ENCODE measurements at regions not wholly inside any gene's neighbourhood (a gene's known extent, or its start where the extent isn't known, plus 50 kb on each side); places are given as distances from the start of the nearest gene placed in this dataset.

GRCh38 chr12:20237091-20237490 is 131.2 kb upstream of the PDE3A start:
- no peak for DNase-seq
- Histone ChIP-seq H3K27me3 (ENCODE audit: control insufficient read depth, insufficient read depth, low read length) (no peaks in the 10 kb centered on the region), H3K4me3 (ENCODE audit: insufficient read depth, low read depth, low read length) (no peak overlapping the region), H3K36me3 (replicated peaks; ENCODE audit: control insufficient read depth, insufficient read depth, low read length) (no peaks in the 10 kb centered on the region)

DNA sequence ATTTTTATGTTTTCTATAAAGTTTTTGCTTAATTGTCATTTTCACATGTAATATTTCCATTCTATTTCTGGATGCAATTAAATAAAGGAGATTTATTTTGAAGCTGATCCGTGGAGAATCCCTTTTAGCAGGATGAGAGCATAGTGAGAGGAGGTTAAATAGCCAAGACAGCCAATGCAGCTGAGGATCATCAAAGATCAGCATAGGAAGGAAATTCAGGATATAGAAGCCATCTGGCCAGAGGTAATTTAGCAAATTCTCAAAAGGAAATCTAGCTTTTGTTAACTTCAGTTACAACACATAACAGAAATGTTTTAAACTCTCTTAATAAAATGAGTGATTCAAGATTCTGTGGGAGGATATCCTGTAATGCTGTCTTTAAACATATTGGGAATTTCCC is 122.8 kb upstream of the PDE3A start:
- Histone ChIP-seq H3K4me3 (ENCODE audit: insufficient read depth, low read depth, low read length) (no peak overlapping the region), H3K36me3 (replicated peaks; ENCODE audit: control insufficient read depth, insufficient read depth, low read length) (no peaks in the 10 kb centered on the region), H3K27me3 (ENCODE audit: control insufficient read depth, insufficient read depth, low read length) (no peaks in the 10 kb centered on the region)
- DNase-seq: no peak

GRCh38 chr12:20248646-20249045 is 119.7 kb upstream of the PDE3A start:
- Histone ChIP-seq H3K27me3 (ENCODE audit: control insufficient read depth, insufficient read depth, low read length) (no peaks in the 10 kb centered on the region), H3K36me3 (replicated peaks; ENCODE audit: control insufficient read depth, insufficient read depth, low read length) (no peaks in the 10 kb centered on the region), H3K4me3 (ENCODE audit: insufficient read depth, low read depth, low read length) (no peak overlapping the region)
- no peak for DNase-seq

DNA sequence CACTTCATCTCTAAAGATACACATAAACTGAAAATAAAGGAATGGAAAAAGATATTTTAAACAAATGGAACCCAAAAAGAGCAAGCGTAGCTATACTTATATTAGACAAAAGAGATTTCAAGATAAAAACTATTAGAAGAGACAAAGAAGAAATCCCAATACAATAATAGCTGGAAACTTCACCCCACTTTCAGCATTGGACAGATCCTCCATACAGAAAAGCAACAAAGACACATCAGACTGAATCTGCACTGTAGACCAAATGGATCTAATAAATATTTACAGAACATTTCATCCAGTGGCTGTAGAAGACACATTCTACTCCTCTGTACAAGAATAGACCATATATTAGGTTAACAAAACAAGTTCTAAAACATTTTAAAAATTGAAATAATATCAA is 117.6 kb upstream of the PDE3A start:
- no peaks in the 10 kb centered on the region for H3K27me3 ChIP-seq (ENCODE audit: control insufficient read depth, insufficient read depth, low read length)
- H3K36me3 ChIP-seq (replicated peaks; ENCODE audit: control insufficient read depth, insufficient read depth, low read length): no peaks in the 10 kb centered on the region
- no peak overlapping the region for H3K4me3 ChIP-seq (ENCODE audit: insufficient read depth, low read depth, low read length)
- DNase-seq: no peak

- H3K36me3 ChIP-seq (replicated peaks; ENCODE audit: control insufficient read depth, insufficient read depth, low read length): no peaks in the 10 kb centered on the region
- no peaks in the 10 kb centered on the region for H3K27me3 ChIP-seq (ENCODE audit: control insufficient read depth, insufficient read depth, low read length)
- DNase-seq: no peak
- H3K4me3 ChIP-seq (ENCODE audit: insufficient read depth, low read depth, low read length): no peak overlapping the region
Observed at GRCh38 chr12:20257311-20257710, 111.0 kb upstream of the PDE3A start.

DNA sequence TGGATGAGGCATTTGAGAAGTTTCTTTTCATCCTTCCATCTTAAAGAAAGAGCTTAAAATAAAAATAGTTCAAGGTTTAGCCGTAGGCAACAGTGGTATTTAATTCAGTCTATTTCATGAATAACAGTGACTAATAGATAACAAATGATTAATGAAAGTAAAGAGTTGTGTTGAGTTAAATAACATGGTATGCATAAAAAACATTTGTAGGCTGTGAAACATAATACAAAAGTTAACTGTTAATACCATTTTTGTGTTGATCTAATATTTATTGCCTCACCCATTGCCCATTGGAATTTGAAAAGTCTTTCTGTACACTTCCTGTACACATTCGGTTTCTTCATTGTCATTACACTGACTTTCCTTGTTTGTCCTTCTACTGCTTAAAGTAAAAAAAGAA is 108.6 kb upstream of the PDE3A start:
- no peaks in the 10 kb centered on the region for H3K27me3 ChIP-seq (ENCODE audit: control insufficient read depth, insufficient read depth, low read length)
- no peaks in the 10 kb centered on the region for H3K36me3 ChIP-seq (replicated peaks; ENCODE audit: control insufficient read depth, insufficient read depth, low read length)
- no peak overlapping the region for H3K4me3 ChIP-seq (ENCODE audit: insufficient read depth, low read depth, low read length)
- DNase-seq: no peak

DNA sequence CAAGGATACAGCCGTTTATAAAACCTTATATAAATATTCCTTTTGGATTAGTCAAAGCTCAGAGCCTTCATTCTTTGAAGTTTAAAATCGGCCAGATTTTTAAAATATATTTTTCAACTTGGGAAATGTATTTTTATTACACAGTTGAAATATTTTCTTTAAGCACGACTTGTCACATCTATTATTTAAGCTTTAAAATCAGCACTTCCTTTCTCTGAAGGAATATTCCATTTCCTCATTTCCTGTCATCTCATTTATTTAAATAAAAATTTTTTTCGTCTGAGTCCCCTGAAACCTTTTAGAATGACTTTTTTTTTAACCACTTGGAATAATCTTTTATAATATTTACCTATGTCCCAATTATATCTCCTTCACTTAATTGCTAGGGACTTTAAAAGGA is 107.5 kb upstream of the PDE3A start:
- H3K4me3 ChIP-seq (ENCODE audit: insufficient read depth, low read depth, low read length): no peak overlapping the region
- no peak for DNase-seq
- H3K36me3 ChIP-seq (replicated peaks; ENCODE audit: control insufficient read depth, insufficient read depth, low read length): no peaks in the 10 kb centered on the region
- H3K27me3 ChIP-seq (ENCODE audit: control insufficient read depth, insufficient read depth, low read length): no peaks in the 10 kb centered on the region

- Histone ChIP-seq H3K36me3 (replicated peaks; ENCODE audit: control insufficient read depth, insufficient read depth, low read length) (no peaks in the 10 kb centered on the region), H3K4me3 (ENCODE audit: insufficient read depth, low read depth, low read length) (no peak overlapping the region), H3K27me3 (ENCODE audit: control insufficient read depth, insufficient read depth, low read length) (no peaks in the 10 kb centered on the region)
- DNase-seq: no peak
Observed at GRCh38 chr12:20262119-20262518, 106.2 kb upstream of the PDE3A start.

- Histone ChIP-seq H3K36me3 (replicated peaks; ENCODE audit: control insufficient read depth, insufficient read depth, low read length) (no peaks in the 10 kb centered on the region), H3K27me3 (ENCODE audit: control insufficient read depth, insufficient read depth, low read length) (no peaks in the 10 kb centered on the region), H3K4me3 (ENCODE audit: insufficient read depth, low read depth, low read length) (no peak overlapping the region)
- no peak for DNase-seq
Observed at GRCh38 chr12:20264026-20264425, 104.3 kb upstream of the PDE3A start.

GRCh38 chr12:20264608-20265114 is 103.7 kb upstream of the PDE3A start:
- DNase-seq: peak; percentile 64
- Histone ChIP-seq H3K27me3 (ENCODE audit: control insufficient read depth, insufficient read depth, low read length) (no peaks in the 10 kb centered on the region), H3K36me3 (replicated peaks; ENCODE audit: control insufficient read depth, insufficient read depth, low read length) (no peaks in the 10 kb centered on the region), H3K4me3 (ENCODE audit: insufficient read depth, low read depth, low read length) (no peak overlapping the region)

- no peaks in the 10 kb centered on the region for H3K27me3 ChIP-seq (ENCODE audit: control insufficient read depth, insufficient read depth, low read length)
- no peak overlapping the region for H3K4me3 ChIP-seq (ENCODE audit: insufficient read depth, low read depth, low read length)
- H3K36me3 ChIP-seq (replicated peaks; ENCODE audit: control insufficient read depth, insufficient read depth, low read length): no peaks in the 10 kb centered on the region
- DNase-seq: no peak
Observed at GRCh38 chr12:20268121-20268732, 100.1 kb upstream of the PDE3A start.

DNA sequence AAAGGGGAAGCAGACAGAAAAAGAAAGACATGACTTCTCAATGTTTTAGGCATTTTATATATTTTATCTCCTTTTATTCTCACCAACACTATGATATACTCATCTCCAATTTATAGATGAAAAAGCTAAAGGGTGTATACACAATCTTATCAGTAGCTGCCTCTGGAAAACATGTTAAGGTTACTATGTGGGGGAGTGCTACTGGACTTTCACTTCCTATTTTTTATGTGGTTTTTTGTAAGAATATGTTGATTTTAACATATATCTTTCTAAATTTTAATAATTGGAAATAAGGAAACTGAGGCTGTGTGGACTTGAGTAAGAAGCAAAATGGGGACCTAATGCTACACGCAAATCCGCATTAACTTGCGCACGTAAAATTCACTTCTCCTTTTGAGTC is 99.6 kb upstream of the PDE3A start:
- DNase-seq: no peak
- Histone ChIP-seq H3K27me3 (ENCODE audit: control insufficient read depth, insufficient read depth, low read length) (no peaks in the 10 kb centered on the region), H3K36me3 (replicated peaks; ENCODE audit: control insufficient read depth, insufficient read depth, low read length) (no peaks in the 10 kb centered on the region), H3K4me3 (ENCODE audit: insufficient read depth, low read depth, low read length) (no peak overlapping the region)

DNA sequence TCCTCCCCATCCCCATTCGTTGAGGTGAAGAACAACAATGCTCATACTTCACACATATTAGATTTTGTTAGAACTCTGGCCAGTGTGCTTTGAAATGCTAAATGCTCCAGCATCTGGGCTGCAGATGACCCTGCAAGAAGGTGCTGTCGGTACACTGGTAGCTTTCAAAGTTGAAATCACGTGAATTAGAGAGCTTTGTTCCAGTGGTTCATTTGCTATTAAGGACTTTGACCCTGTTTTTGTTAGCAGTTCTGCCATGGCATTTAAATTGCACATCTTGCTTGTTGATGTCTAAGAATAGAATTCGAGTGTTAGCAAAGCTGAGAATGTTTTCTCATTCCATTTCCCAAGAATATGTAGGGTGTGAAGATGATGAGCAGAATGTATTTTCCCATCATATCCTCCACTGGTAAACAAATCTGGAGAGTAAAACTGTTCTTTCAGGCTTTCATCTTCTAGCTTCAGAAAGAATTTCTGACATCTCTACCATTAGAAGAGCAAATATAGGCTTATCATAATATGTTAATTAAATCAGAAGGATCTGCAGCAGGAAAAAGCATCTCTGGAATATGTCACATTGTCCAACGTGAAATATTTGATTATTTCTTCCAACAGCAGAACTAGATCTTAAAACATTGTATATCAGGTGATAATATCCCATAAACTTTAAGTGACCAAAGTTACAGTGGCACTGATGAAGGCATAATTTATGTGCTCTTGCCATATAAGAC is 98.8 kb upstream of the PDE3A start:
- no peaks in the 10 kb centered on the region for H3K36me3 ChIP-seq (replicated peaks; ENCODE audit: control insufficient read depth, insufficient read depth, low read length)
- H3K27me3 ChIP-seq (ENCODE audit: control insufficient read depth, insufficient read depth, low read length): no peaks in the 10 kb centered on the region
- no peak overlapping the region for H3K4me3 ChIP-seq (ENCODE audit: insufficient read depth, low read depth, low read length)
- no peak for DNase-seq

DNA sequence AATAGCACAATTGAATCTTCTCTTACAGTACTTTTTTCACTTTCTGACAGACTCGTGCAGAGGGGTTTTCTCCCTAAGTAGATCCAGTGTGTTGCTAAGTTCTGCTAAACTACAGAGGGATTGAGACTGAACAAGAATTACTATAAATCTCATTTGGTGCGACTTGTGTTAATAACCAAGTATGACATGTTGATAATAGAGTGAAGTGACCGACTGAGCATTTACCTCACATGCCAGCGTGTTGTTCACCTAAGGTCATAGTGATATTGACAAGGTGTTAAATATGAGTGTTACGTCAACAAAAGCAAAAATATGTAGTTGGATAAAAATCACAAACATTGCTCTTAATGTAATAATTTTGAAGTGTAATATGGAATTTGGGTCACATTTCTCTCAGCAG is 97.8 kb upstream of the PDE3A start:
- H3K4me3 ChIP-seq (ENCODE audit: insufficient read depth, low read depth, low read length): no peak overlapping the region
- DNase-seq: no peak
- H3K36me3 ChIP-seq (replicated peaks; ENCODE audit: control insufficient read depth, insufficient read depth, low read length): no peaks in the 10 kb centered on the region
- H3K27me3 ChIP-seq (ENCODE audit: control insufficient read depth, insufficient read depth, low read length): no peaks in the 10 kb centered on the region

- Histone ChIP-seq H3K36me3 (replicated peaks; ENCODE audit: control insufficient read depth, insufficient read depth, low read length) (no peaks in the 10 kb centered on the region), H3K4me3 (ENCODE audit: insufficient read depth, low read depth, low read length) (no peak overlapping the region), H3K27me3 (ENCODE audit: control insufficient read depth, insufficient read depth, low read length) (no peaks in the 10 kb centered on the region)
- DNase-seq: no peak
Observed at GRCh38 chr12:20272161-20272560, 96.2 kb upstream of the PDE3A start.
